Common myeloid progenitor, CD34-positive (primary cell): ENCODE measurements at regions not wholly inside any gene's neighbourhood (a gene's known extent, or its start where the extent isn't known, plus 50 kb on each side); places are given as distances from the start of the nearest gene placed in this dataset.

Experiments used
- CTCF ChIA-PET: fragments of 350-600 bp; sonication (Branson Sonifier 250); formaldehyde crosslinking; loops from one replicate; lab custom pipeline; 2021; ENCODE audit warnings: antibody characterized with exemption; lab: Charles Lee
- POLR2A ChIA-PET: fragments of 350-600 bp; sonication (Branson Sonifier 250); formaldehyde crosslinking; loops from one replicate; lab custom pipeline; 2021; ENCODE audit warnings: antibody characterized with exemption; lab: Charles Lee
- DNase-seq, 3 donors: peaks; one replicate each; pipeline versions ENCODE4 v3.0.0 to v3.0.0-alpha.2; 2013
- H3K27ac ChIP-seq, 2 experiments: 1 replicate in 1 of 2; 2 replicates in 1 of 2; pipeline ENCODE4 v1.7.0; 2013; ENCODE audit warnings: inconsistent platforms in 2 of 2, low read length in 2 of 2, mild to moderate bottlenecking in 2 of 2, low read depth in 1 of 2, moderate library complexity in 1 of 2; ENCODE audit not compliant: severe bottlenecking in 2 of 2, insufficient read depth in 1 of 2, poor library complexity in 1 of 2
- H3K27me3 ChIP-seq, 5 experiments: replicated peaks in 2 of 5; 1 replicate in 3 of 5; 2 replicates in 2 of 5; pipeline versions ENCODE4 v1.6.1 to v1.7.0; 2013; ENCODE audit warnings: low read length in 4 of 5, mild to moderate bottlenecking in 2 of 5, moderate library complexity in 2 of 5, inconsistent platforms in 1 of 5; ENCODE audit not compliant: insufficient read depth in 5 of 5, control insufficient read depth in 4 of 5
- H3K36me3 ChIP-seq, 4 experiments: 1 replicate in 2 of 4; 2 replicates in 2 of 4; pipeline versions ENCODE4 v1.6.1 to v1.7.0; 2013; ENCODE audit warnings: low read length in 3 of 4, control low read depth in 1 of 4, mild to moderate bottlenecking in 1 of 4; ENCODE audit not compliant: control insufficient read depth in 4 of 4, insufficient read depth in 4 of 4
- H3K4me1 ChIP-seq, 4 experiments: 1 replicate in 3 of 4; 2 replicates in 1 of 4; pipeline versions ENCODE4 v1.6.1 to v1.7.1; 2013; ENCODE audit warnings: low read length in 3 of 4, mild to moderate bottlenecking in 3 of 4, control low read depth in 1 of 4, inconsistent platforms in 1 of 4, moderate library complexity in 1 of 4; ENCODE audit not compliant: control insufficient read depth in 4 of 4, insufficient read depth in 4 of 4; ENCODE audit errors: control extremely low read depth in 1 of 4
- H3K4me3 ChIP-seq, 7 experiments: 1 replicate in 4 of 7; 2 replicates in 3 of 7; pipeline versions ENCODE4 v1.5.1 to v1.7.0; 2013; ENCODE audit warnings: mild to moderate bottlenecking in 7 of 7, low read length in 6 of 7, moderate library complexity in 6 of 7, inconsistent platforms in 2 of 7, low read depth in 2 of 7, control low read depth in 1 of 7; ENCODE audit not compliant: insufficient read depth in 4 of 7, control insufficient read depth in 1 of 7; ENCODE audit errors: extremely low read depth in 1 of 7
- H3K9me3 ChIP-seq, 5 experiments: 1 replicate in 4 of 5; 2 replicates in 1 of 5; pipeline versions ENCODE4 v1.6.1 to v1.7.1; 2013; ENCODE audit warnings: low read length in 4 of 5, mild to moderate bottlenecking in 2 of 5, inconsistent platforms in 1 of 5, low read depth in 1 of 5, moderate library complexity in 1 of 5; ENCODE audit not compliant: control insufficient read depth in 4 of 5, insufficient read depth in 2 of 5; ENCODE audit errors: control extremely low read depth in 1 of 5
- WGBS: methylation state at CpG from one replicate; pipeline ENCODE4 v1.1.5; 2013; ENCODE audit not compliant: insufficient coverage; 5-methylcytosine and 5-hydroxymethylcytosine counted together

DNA sequence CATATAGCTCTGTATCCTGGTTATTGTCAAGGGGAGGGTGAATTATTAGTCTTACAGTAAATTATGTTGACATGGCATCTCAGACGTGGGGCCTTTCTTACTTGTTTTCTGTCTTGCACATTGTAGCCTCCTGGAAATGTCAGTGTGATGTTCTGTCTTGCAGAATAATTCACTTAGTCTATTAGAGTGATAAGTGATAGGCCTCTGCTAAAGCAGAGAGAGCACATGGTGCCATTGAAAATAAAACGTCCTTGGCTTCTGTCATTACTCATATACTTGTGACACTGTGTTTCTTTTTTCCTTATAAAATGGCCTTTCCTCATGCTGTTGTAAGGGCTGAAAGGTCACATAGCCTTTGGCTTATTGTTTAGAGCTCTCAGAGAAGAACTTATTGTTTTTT, 531.0 kb downstream of the EPM2A start:
- WGBS = 67% methylated on average over 1 of the region's 2 CpGs
- no peak for DNase-seq
- ChIA-PET CTCF (interaction anchor here (1.2 kb wide), 1 partner anchor 12 kb away, joined by 3 read pairs; no protein-coding TSS in a partner anchor), POLR2A (no interaction called here)
- Histone ChIP-seq H3K36me3 (no peaks in the 10 kb centered on the region), H3K4me1 (no peaks in the 10 kb centered on the region), H3K9me3 (no peaks in the 10 kb centered on the region), H3K27me3 (no peaks in the 10 kb centered on the region), H3K27ac (no peak overlapping the region), H3K4me3 (no peak overlapping the region)

GRCh38 chr6:145206247-145206907, 528.9 kb downstream of the EPM2A start:
- H3K27me3 ChIP-seq = no peaks in the 10 kb centered on the region
- no peaks in the 10 kb centered on the region for H3K9me3 ChIP-seq
- no peaks in the 10 kb centered on the region for H3K36me3 ChIP-seq
- CTCF ChIA-PET = no interaction called here
- H3K4me1 ChIP-seq = no peaks in the 10 kb centered on the region
- POLR2A ChIA-PET = no interaction called here
- no peak for DNase-seq
- 98% methylated on average over 4 of the region's 7 CpGs for WGBS
- H3K27ac ChIP-seq = no peak overlapping the region
- no peak overlapping the region for H3K4me3 ChIP-seq

- Histone ChIP-seq H3K9me3 (no peaks in the 10 kb centered on the region), H3K36me3 (no peaks in the 10 kb centered on the region), H3K27ac (no peak overlapping the region), H3K27me3 (no peaks in the 10 kb centered on the region), H3K4me1 (no peaks in the 10 kb centered on the region), H3K4me3 (no peak overlapping the region)
- no CpG with 5 or more reads among the region's 1 CpG for WGBS
- ChIA-PET CTCF (no interaction called here), POLR2A (no interaction called here)
- no peak for DNase-seq
Measured at GRCh38 chr6:145208474-145208873, 526.8 kb downstream of the EPM2A start.

DNA sequence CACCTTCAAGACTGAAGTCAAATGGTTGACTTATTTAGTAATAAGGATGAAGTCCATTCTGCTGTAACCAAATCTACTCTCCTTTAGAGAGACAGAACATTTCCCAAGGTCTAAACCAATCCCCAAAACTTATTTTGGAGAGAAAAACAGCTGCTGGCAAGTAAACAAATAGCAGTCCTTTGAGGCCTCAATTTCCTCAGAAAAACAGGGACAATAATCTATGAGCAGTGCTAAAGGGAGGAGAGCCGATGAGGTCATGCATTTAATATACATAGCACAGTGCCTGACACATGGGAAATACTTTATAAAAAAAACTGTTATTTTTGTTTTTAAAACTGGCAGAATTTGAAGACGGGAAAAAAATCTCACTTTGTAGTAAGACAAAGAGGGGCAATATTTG, 526.0 kb downstream of the EPM2A start:
- H3K9me3 ChIP-seq = no peaks in the 10 kb centered on the region
- no peak overlapping the region for H3K27ac ChIP-seq
- 100% methylated on average over 1 of the region's 2 CpGs for WGBS
- H3K4me3 ChIP-seq = no peak overlapping the region
- ChIA-PET POLR2A (no interaction called here), CTCF (no interaction called here)
- no peaks in the 10 kb centered on the region for H3K4me1 ChIP-seq
- H3K27me3 ChIP-seq = no peaks in the 10 kb centered on the region
- no peak for DNase-seq
- no peaks in the 10 kb centered on the region for H3K36me3 ChIP-seq

- CTCF ChIA-PET = interaction anchor here (0.6 to 1.5 kb wide), 4 partner anchors 23 to 629 kb away, joined by 3 to 5 read pairs (median 4); no protein-coding TSS in a partner anchor
- Histone ChIP-seq H3K27me3 (no peaks in the 10 kb centered on the region), H3K4me1 (no peaks in the 10 kb centered on the region), H3K9me3 (no peaks in the 10 kb centered on the region), H3K27ac (no peak overlapping the region), H3K4me3 (no peak overlapping the region), H3K36me3 (no peaks in the 10 kb centered on the region)
- POLR2A ChIA-PET = no interaction called here
- peak in 1 of 3 donors; percentile 3 for DNase-seq
Measured at GRCh38 chr6:145212813-145213212, 522.5 kb downstream of the EPM2A start.

GRCh38 chr6:145213614-145214013, 521.7 kb downstream of the EPM2A start:
- H3K4me3 ChIP-seq = no peak overlapping the region
- POLR2A ChIA-PET = no interaction called here
- CTCF ChIA-PET = interaction anchor here (1.1 to 1.5 kb wide), 2 partner anchors 22 to 629 kb away, joined by 4 to 5 read pairs; no protein-coding TSS in a partner anchor

DNA sequence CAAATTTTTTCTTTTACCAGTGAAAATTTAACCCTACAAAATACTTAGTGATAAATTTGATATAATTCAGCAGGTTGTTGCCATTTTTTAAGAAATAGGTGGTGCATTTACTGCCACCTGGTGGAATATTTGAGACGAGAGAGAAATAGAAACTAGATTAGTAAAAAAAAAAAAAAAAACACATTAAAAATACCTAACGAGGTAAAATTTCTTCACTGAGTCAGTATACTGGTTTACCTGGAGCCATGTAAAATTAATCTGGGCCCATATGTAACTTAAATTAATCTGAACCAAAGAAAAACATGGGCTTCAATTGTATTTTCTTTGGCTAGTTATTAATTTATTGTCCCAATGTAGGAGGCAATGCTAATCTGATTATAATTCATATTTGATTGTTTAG, 520.8 kb downstream of the EPM2A start:
- DNase-seq = peak; percentile 34 to 56 (median 48)
- H3K4me3 ChIP-seq = peak overlapping the region in 1 of 7 experiments; percentile 11
- no peak overlapping the region for H3K27ac ChIP-seq
- POLR2A ChIA-PET = no interaction called here
- no peaks in the 10 kb centered on the region for H3K36me3 ChIP-seq
- no CpG with 5 or more reads among the region's 2 CpGs for WGBS
- CTCF ChIA-PET = no interaction called here
- H3K9me3 ChIP-seq = no peaks in the 10 kb centered on the region
- H3K27me3 ChIP-seq = no peaks in the 10 kb centered on the region
- H3K4me1 ChIP-seq = no peaks in the 10 kb centered on the region

More at GRCh38 chr6:145213614-145214013, 521.7 kb downstream of the EPM2A start:
- no peaks in the 10 kb centered on the region for H3K27me3 ChIP-seq
- no peaks in the 10 kb centered on the region for H3K36me3 ChIP-seq
- 100% methylated on average over 2 of the region's 3 CpGs for WGBS
- no peak for DNase-seq
- no peaks in the 10 kb centered on the region for H3K9me3 ChIP-seq
- no peak overlapping the region for H3K27ac ChIP-seq
- no peaks in the 10 kb centered on the region for H3K4me1 ChIP-seq
